Karpas-422 (cell line): ENCODE measurements at regions not wholly inside any gene's neighbourhood (a gene's known extent, or its start where the extent isn't known, plus 50 kb on each side); places are given as distances from the start of the nearest gene placed in this dataset.

Experiments
- DNase-seq: peaks from one replicate; pipeline ENCODE4 v3.0.0-alpha.2; 2015
- H2AFZ ChIP-seq: fragments of 200-600 bp; sonication (generic); 2 replicates; pipeline ENCODE4 v1.6.1; 2014; ENCODE audit warnings: antibody characterized with exemption, low read length, mixed read lengths
- H3K27ac ChIP-seq: fragments of 200-600 bp; sonication (generic); 2 replicates; pipeline ENCODE4 v1.5.1; 2014; ENCODE audit warnings: mild to moderate bottlenecking, low read length, moderate library complexity
- H3K27me3 ChIP-seq: fragments of 200-600 bp; sonication (generic); 2 replicates; pipeline ENCODE4 v1.6.1; 2014; ENCODE audit warnings: low read length, mixed read lengths
- H3K36me3 ChIP-seq: fragments of 200-600 bp; sonication (generic); 2 replicates; pipeline ENCODE4 v1.6.1; 2014; ENCODE audit warnings: low read length, mixed read lengths; ENCODE audit not compliant: insufficient read depth
- H3K4me1 ChIP-seq: fragments of 200-600 bp; sonication (generic); 2 replicates; pipeline ENCODE4 v1.6.1; 2014; ENCODE audit warnings: mild to moderate bottlenecking, low read length, mixed read lengths
- H3K4me2 ChIP-seq: fragments of 200-600 bp; sonication (generic); 2 replicates; pipeline ENCODE4 v1.6.1; 2014; ENCODE audit warnings: low read length, low read depth, mild to moderate bottlenecking; ENCODE audit not compliant: poor library complexity, severe bottlenecking
- H3K4me3 ChIP-seq: fragments of 200-600 bp; sonication (generic); 2 replicates; pipeline ENCODE4 v1.5.1; 2014; ENCODE audit warnings: mild to moderate bottlenecking, antibody characterized with exemption, low read length, mixed read lengths
- H3K79me2 ChIP-seq: fragments of 200-600 bp; sonication (generic); 2 replicates; pipeline ENCODE4 v1.6.1; 2014; ENCODE audit warnings: mild to moderate bottlenecking, low read length, mixed read lengths
- H3K9ac ChIP-seq: fragments of 200-600 bp; sonication (generic); 2 replicates; pipeline ENCODE4 v1.6.0; 2014; ENCODE audit warnings: low read length
- H3K9me2 ChIP-seq: fragments of 200-600 bp; sonication (generic), shearing (Covaris generic); replicated peaks from 2 replicates; pipeline ENCODE4 v1.6.0; 2014; ENCODE audit warnings: mild to moderate bottlenecking, low read length, moderate library complexity; ENCODE audit not compliant: insufficient read depth
- H3K9me3 ChIP-seq: fragments of 300-700, 200-600 bp; sonication (generic); 2 replicates; pipeline ENCODE4 v1.6.1; 2014; ENCODE audit warnings: low read length, mixed read lengths
- H4K20me1 ChIP-seq: fragments of 200-600 bp; sonication (generic); 2 replicates; pipeline ENCODE4 v1.6.1; 2014; ENCODE audit warnings: mild to moderate bottlenecking, antibody characterized with exemption, low read length, low read depth; ENCODE audit not compliant: insufficient read depth

DNA sequence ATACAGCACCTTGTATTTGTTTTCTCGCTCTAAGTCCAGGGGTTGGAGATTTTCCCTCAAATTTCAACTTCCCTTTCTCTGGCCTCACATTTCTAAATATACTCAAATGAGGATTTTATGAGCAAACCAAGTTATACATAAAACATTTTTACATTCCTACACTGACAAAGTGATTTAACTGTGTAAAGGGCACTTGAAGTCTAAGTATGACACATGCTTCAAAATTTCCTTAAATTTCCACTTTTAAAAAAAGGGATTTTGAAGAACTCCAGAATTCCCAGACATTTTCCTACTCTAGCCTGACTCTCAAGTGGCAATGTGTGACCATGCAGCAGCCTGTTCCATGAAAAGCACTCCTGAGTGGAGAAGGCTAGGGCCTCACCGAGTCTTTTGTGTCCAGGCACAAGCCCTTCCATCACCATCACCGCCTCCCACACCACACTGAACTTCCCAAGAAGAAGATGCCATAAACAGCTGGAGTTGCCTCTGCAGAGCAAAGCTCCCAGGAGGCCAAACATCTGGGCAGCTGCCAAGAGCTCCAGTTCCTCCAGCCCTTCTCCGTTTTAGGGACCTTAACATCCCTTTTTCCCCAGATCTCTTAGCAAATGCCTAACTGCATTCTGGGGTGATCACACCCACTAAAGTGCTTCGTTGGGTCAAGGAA lies 68.9 kb downstream of the NCR2 start:
- Histone ChIP-seq H3K4me3 (no peak overlapping the region), H3K27ac (no peak overlapping the region), H3K27me3 (no peaks in the 10 kb centered on the region; the same call in 1 of the 2 replicates), H3K9ac (no peak overlapping the region), H3K79me2 (no peaks in the 10 kb centered on the region), H3K4me2 (no peak overlapping the region), H2AFZ (no peak overlapping the region), H3K9me3 (no peaks in the 10 kb centered on the region), H3K36me3 (no peaks in the 10 kb centered on the region), H4K20me1 (no peaks in the 10 kb centered on the region), H3K9me2 (no peaks in the 10 kb centered on the region), H3K4me1 (no peaks in the 10 kb centered on the region)
- no peak for DNase-seq

- Histone ChIP-seq H4K20me1 (no peaks in the 10 kb centered on the region), H3K4me3 (no peak overlapping the region), H3K9me3 (no peaks in the 10 kb centered on the region), H3K27me3 (no peaks in the 10 kb centered on the region; the same call in 1 of the 2 replicates), H3K4me1 (no peaks in the 10 kb centered on the region), H3K36me3 (no peaks in the 10 kb centered on the region), H3K9ac (no peak overlapping the region), H3K4me2 (no peak overlapping the region), H3K9me2 (no peaks in the 10 kb centered on the region), H2AFZ (no peak overlapping the region), H3K79me2 (no peaks in the 10 kb centered on the region), H3K27ac (no peak overlapping the region)
- no peak for DNase-seq
These were observed 70.7 kb downstream of the NCR2 start for GRCh38 chr6:41405941-41406727.

GRCh38 chr6:41406728-41407489 lies 71.5 kb downstream of the NCR2 start:
- H3K9me3 ChIP-seq = no peaks in the 10 kb centered on the region
- H3K79me2 ChIP-seq = no peaks in the 10 kb centered on the region
- no peak overlapping the region for H3K27ac ChIP-seq
- no peak overlapping the region for H3K4me2 ChIP-seq
- no peak for DNase-seq
- no peak overlapping the region for H2AFZ ChIP-seq
- H3K9ac ChIP-seq = no peak overlapping the region
- H3K4me1 ChIP-seq = no peaks in the 10 kb centered on the region
- no peaks in the 10 kb centered on the region for H3K36me3 ChIP-seq
- H3K4me3 ChIP-seq = no peak overlapping the region
- H4K20me1 ChIP-seq = no peaks in the 10 kb centered on the region
- no peaks in the 10 kb centered on the region for H3K9me2 ChIP-seq
- H3K27me3 ChIP-seq = no peaks in the 10 kb centered on the region; the same call in 1 of the 2 replicates

- no peaks in the 10 kb centered on the region for H4K20me1 ChIP-seq
- no peaks in the 10 kb centered on the region for H3K36me3 ChIP-seq
- no peaks in the 10 kb centered on the region for H3K9me3 ChIP-seq
- H2AFZ ChIP-seq = no peak overlapping the region
- DNase-seq = no peak
- H3K4me2 ChIP-seq = no peak overlapping the region
- no peak overlapping the region for H3K27ac ChIP-seq
- H3K9ac ChIP-seq = no peak overlapping the region
- no peak overlapping the region for H3K4me3 ChIP-seq
- no peaks in the 10 kb centered on the region for H3K79me2 ChIP-seq
- no peaks in the 10 kb centered on the region for H3K4me1 ChIP-seq
- H3K27me3 ChIP-seq = no peaks in the 10 kb centered on the region; the same call in 1 of the 2 replicates
- H3K9me2 ChIP-seq = no peaks in the 10 kb centered on the region
These were observed 73.2 kb downstream of the NCR2 start for GRCh38 chr6:41408576-41408975.

GRCh38 chr6:41408982-41409381 lies 73.6 kb downstream of the NCR2 start:
- Histone ChIP-seq H4K20me1 (no peaks in the 10 kb centered on the region), H3K4me3 (no peak overlapping the region), H3K9me2 (no peaks in the 10 kb centered on the region), H3K27ac (no peak overlapping the region), H2AFZ (no peak overlapping the region), H3K36me3 (no peaks in the 10 kb centered on the region), H3K9ac (no peak overlapping the region), H3K9me3 (no peaks in the 10 kb centered on the region), H3K4me2 (no peak overlapping the region), H3K4me1 (no peaks in the 10 kb centered on the region), H3K27me3 (no peaks in the 10 kb centered on the region; the same call in 1 of the 2 replicates), H3K79me2 (no peaks in the 10 kb centered on the region)
- no peak for DNase-seq

DNA sequence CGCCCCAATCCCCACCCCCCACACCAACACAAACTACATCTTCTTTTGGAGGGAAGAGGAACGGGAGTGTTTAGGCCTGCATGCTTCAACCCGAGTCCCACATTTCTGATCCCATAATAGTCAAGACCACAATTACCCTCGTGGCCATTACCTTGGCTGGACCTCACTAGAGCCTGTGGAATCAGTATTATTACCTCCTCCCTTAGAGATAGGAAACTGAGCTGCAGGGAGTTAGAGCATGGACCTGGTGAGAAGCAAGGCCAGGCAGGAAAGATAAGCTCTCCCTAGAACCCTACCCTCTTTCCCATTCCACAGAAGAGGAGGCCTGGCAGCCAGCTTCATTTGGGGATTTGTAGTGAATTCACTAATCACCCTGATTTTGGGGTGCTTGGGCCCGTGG lies 74.1 kb downstream of the NCR2 start:
- no peak overlapping the region for H3K27ac ChIP-seq
- no peaks in the 10 kb centered on the region for H3K36me3 ChIP-seq
- H2AFZ ChIP-seq = no peak overlapping the region
- no peak overlapping the region for H3K4me3 ChIP-seq
- H3K27me3 ChIP-seq = no peaks in the 10 kb centered on the region; the same call in 1 of the 2 replicates
- no peaks in the 10 kb centered on the region for H3K79me2 ChIP-seq
- no peak overlapping the region for H3K9ac ChIP-seq
- H3K9me3 ChIP-seq = no peaks in the 10 kb centered on the region
- no peaks in the 10 kb centered on the region for H4K20me1 ChIP-seq
- H3K9me2 ChIP-seq = no peaks in the 10 kb centered on the region
- no peak for DNase-seq
- H3K4me2 ChIP-seq = no peak overlapping the region
- H3K4me1 ChIP-seq = no peaks in the 10 kb centered on the region

- H4K20me1 ChIP-seq = no peaks in the 10 kb centered on the region
- H3K27me3 ChIP-seq = no peaks in the 10 kb centered on the region
- no peak for DNase-seq
- H3K9me3 ChIP-seq = no peaks in the 10 kb centered on the region
- H3K4me3 ChIP-seq = no peak overlapping the region
- H3K36me3 ChIP-seq = no peaks in the 10 kb centered on the region
- H3K27ac ChIP-seq = no peak overlapping the region
- H3K9ac ChIP-seq = no peak overlapping the region
- H2AFZ ChIP-seq = no peak overlapping the region
- H3K9me2 ChIP-seq = no peaks in the 10 kb centered on the region
- no peak overlapping the region for H3K4me2 ChIP-seq
- no peaks in the 10 kb centered on the region for H3K4me1 ChIP-seq
- no peaks in the 10 kb centered on the region for H3K79me2 ChIP-seq
These were observed 76.6 kb downstream of the NCR2 start for GRCh38 chr6:41411961-41412360.

DNA sequence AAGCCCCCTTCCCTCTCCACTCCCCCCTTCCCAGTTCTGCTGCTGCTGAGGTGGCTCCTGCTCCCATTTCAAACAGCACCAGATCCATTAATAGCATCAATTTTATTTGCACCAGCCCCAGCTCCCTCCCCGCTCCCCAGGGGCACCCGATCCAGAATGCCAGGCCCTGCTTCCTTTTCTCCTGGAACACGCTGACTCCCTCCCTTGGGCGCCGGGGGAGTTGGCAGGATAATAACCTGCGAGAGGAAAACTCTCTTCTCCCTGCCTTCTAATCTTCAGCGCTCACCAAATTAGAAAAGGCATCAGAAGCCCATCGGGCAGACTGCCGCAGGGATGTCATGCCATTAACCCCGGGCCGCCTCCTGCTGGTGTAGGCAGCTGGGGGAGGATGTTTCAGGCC lies 77.8 kb downstream of the NCR2 start:
- Histone ChIP-seq H3K36me3 (no peaks in the 10 kb centered on the region), H3K4me3 (no peak overlapping the region), H4K20me1 (no peaks in the 10 kb centered on the region), H2AFZ (no peak overlapping the region), H3K4me1 (no peaks in the 10 kb centered on the region), H3K27ac (no peak overlapping the region), H3K9me2 (no peaks in the 10 kb centered on the region), H3K4me2 (no peak overlapping the region), H3K9me3 (no peaks in the 10 kb centered on the region), H3K79me2 (no peaks in the 10 kb centered on the region), H3K27me3 (no peaks in the 10 kb centered on the region), H3K9ac (no peak overlapping the region)
- DNase-seq = no peak
